H9 (cell line): ENCODE measurements at regions not wholly inside any gene's neighbourhood (a gene's known extent, or its start where the extent isn't known, plus 50 kb on each side); places are given as distances from the start of the nearest gene placed in this dataset.

Source experiments
- DNase-seq: peaks from one replicate; pipeline ENCODE4 v3.0.0-alpha.2; 2017
- H2AFZ ChIP-seq: one replicate; pipeline ENCODE4 v1.6.1; 2013; ENCODE audit warnings: mild to moderate bottlenecking, low read length, control low read depth, moderate library complexity
- H2AK5ac ChIP-seq: 2 replicates; pipeline ENCODE4 v1.6.1; 2013; ENCODE audit warnings: low read length, control low read depth, mixed read lengths; ENCODE audit not compliant: insufficient read length
- H2BK120ac ChIP-seq: one replicate; pipeline ENCODE4 v1.6.1; 2013; ENCODE audit warnings: low read depth, mild to moderate bottlenecking, low read length, control low read depth, inconsistent platforms; ENCODE audit not compliant: poor library complexity, severe bottlenecking
- H2BK12ac ChIP-seq: 2 replicates; pipeline ENCODE4 v1.6.1; 2013; ENCODE audit warnings: low read length, control low read depth, mixed read lengths, low read depth; ENCODE audit not compliant: insufficient read length
- H2BK15ac ChIP-seq: 2 replicates; pipeline ENCODE4 v1.6.1; 2013; ENCODE audit warnings: low read depth, low read length, control low read depth
- H2BK20ac ChIP-seq: one replicate; pipeline ENCODE4 v1.6.1; 2013; ENCODE audit warnings: low read depth, mild to moderate bottlenecking, low read length, control low read depth, inconsistent platforms; ENCODE audit not compliant: poor library complexity, severe bottlenecking
- H2BK5ac ChIP-seq: 2 replicates; pipeline ENCODE4 v1.6.1; 2013; ENCODE audit warnings: low read length, control low read depth, mixed read lengths; ENCODE audit not compliant: insufficient read length
- H3K14ac ChIP-seq: 2 replicates; pipeline ENCODE4 v1.6.1; 2013; ENCODE audit warnings: low read length, control low read depth; ENCODE audit not compliant: insufficient read depth
- H3K18ac ChIP-seq: 2 replicates; pipeline ENCODE4 v1.6.1; 2013; ENCODE audit warnings: low read depth, mild to moderate bottlenecking, mixed read lengths, low read length, control low read depth; ENCODE audit not compliant: insufficient read length
- H3K23ac ChIP-seq: 2 replicates; pipeline ENCODE4 v1.6.1; 2013; ENCODE audit warnings: low read length, control low read depth, mixed read lengths, low read depth; ENCODE audit not compliant: insufficient read length
- H3K23me2 ChIP-seq: 2 replicates; pipeline ENCODE4 v1.6.1; 2013; ENCODE audit warnings: low read depth, mild to moderate bottlenecking, mixed read lengths, low read length, control low read depth; ENCODE audit not compliant: insufficient read length, poor library complexity, severe bottlenecking
- H3K27ac ChIP-seq: 2 replicates; pipeline ENCODE4 v1.5.1; 2013; ENCODE audit warnings: low read length, control low read depth, mixed read lengths, low read depth; ENCODE audit not compliant: insufficient read length
- H3K27me3 ChIP-seq: 2 replicates; pipeline ENCODE4 v1.6.1; 2013; ENCODE audit warnings: low read length, control low read depth, inconsistent platforms; ENCODE audit not compliant: insufficient read depth
- H3K4ac ChIP-seq: 2 replicates; pipeline ENCODE4 v1.6.1; 2013; ENCODE audit warnings: low read depth, mild to moderate bottlenecking, control low read depth, inconsistent platforms, low read length, moderate library complexity
- H3K4me1 ChIP-seq: 2 replicates; pipeline ENCODE4 v1.6.1; 2013; ENCODE audit warnings: low read length, control low read depth, inconsistent platforms; ENCODE audit not compliant: insufficient read depth
- H3K4me2 ChIP-seq: 2 replicates; pipeline ENCODE4 v1.6.1; 2013; ENCODE audit warnings: low read length, control low read depth, mixed read lengths; ENCODE audit not compliant: insufficient read length, insufficient read depth
- H3K56ac ChIP-seq: 2 replicates; pipeline ENCODE4 v1.6.1; 2013; ENCODE audit warnings: low read depth, mild to moderate bottlenecking, mixed read lengths, low read length, control low read depth; ENCODE audit not compliant: insufficient read length
- H3K79me1 ChIP-seq: 2 replicates; pipeline ENCODE4 v1.6.1; 2013; ENCODE audit warnings: low read depth, mild to moderate bottlenecking, moderate library complexity, low read length, control low read depth, inconsistent platforms; ENCODE audit not compliant: insufficient read depth, poor library complexity, severe bottlenecking
- H3K79me2 ChIP-seq: 2 replicates; pipeline ENCODE4 v1.6.1; 2013; ENCODE audit warnings: low read length, control low read depth, inconsistent platforms; ENCODE audit not compliant: insufficient read depth
- H3K9ac ChIP-seq: 2 replicates; pipeline ENCODE4 v1.6.1; 2013; ENCODE audit warnings: low read length, control low read depth, mixed read lengths; ENCODE audit not compliant: insufficient read length; ENCODE audit errors: extremely low read depth
- H3K9me3 ChIP-seq: one replicate; pipeline ENCODE4 v1.6.1; 2013; ENCODE audit warnings: low read depth, low read length, inconsistent platforms; ENCODE audit not compliant: control insufficient read depth
- H3T11ph ChIP-seq: one replicate; pipeline ENCODE4 v1.6.1; 2013; ENCODE audit warnings: mild to moderate bottlenecking, low read length, control low read depth, inconsistent platforms
- H4K20me1 ChIP-seq: one replicate; pipeline ENCODE4 v1.6.1; 2013; ENCODE audit not compliant: control insufficient read depth, insufficient read length, insufficient read depth
- H4K5ac ChIP-seq: 2 replicates; pipeline ENCODE4 v1.6.1; 2013; ENCODE audit warnings: low read depth, mild to moderate bottlenecking, mixed read lengths, low read length, control low read depth; ENCODE audit not compliant: insufficient read length
- H4K8ac ChIP-seq: replicated peaks from 2 replicates; pipeline ENCODE4 v1.6.1; 2013; ENCODE audit warnings: low read length, control low read depth, mixed read lengths, low read depth; ENCODE audit not compliant: insufficient read length
- H4K91ac ChIP-seq: 2 replicates; pipeline ENCODE4 v1.6.1; 2013; ENCODE audit warnings: low read depth, mild to moderate bottlenecking, moderate library complexity, mixed read lengths, low read length, control low read depth; ENCODE audit not compliant: insufficient read length
- H3K27ac Mint-ChIP-seq, 3 experiments: 2 replicates in 2 of 3; 3 replicates in 1 of 3; pipeline ENCODE4 v1.8.0; 2020 to 2021; ENCODE audit warnings: mixed read lengths in 3 of 3, mild to moderate bottlenecking in 1 of 3, moderate library complexity in 1 of 3
- H3K27me3 Mint-ChIP-seq: 2 replicates; pipeline ENCODE4 v1.8.0; 2021; ENCODE audit warnings: low read depth, mild to moderate bottlenecking, moderate library complexity, mixed read lengths
- H3K36me3 Mint-ChIP-seq, 3 experiments: 2 replicates in 2 of 3; 3 replicates in 1 of 3; pipeline ENCODE4 v1.8.0; 2020 to 2021; ENCODE audit warnings: low read depth in 3 of 3, mixed read lengths in 3 of 3; ENCODE audit not compliant: insufficient read depth in 1 of 3
- H3K4me1 Mint-ChIP-seq, 2 experiments: 2 replicates each; pipeline ENCODE4 v1.8.0; 2020; ENCODE audit warnings: mixed read lengths in 2 of 2
- H3K4me3 Mint-ChIP-seq, 2 experiments: 2 replicates in 1 of 2; 3 replicates in 1 of 2; pipeline ENCODE4 v1.8.0; 2020 to 2021; ENCODE audit warnings: mild to moderate bottlenecking in 2 of 2, mixed read lengths in 2 of 2, moderate library complexity in 1 of 2
- H3K9me3 Mint-ChIP-seq, 2 experiments: 2 replicates in 1 of 2; 3 replicates in 1 of 2; pipeline ENCODE4 v1.8.0; 2020; ENCODE audit warnings: mild to moderate bottlenecking in 2 of 2, mixed read lengths in 2 of 2, moderate library complexity in 1 of 2
- WGBS: extraction: QIAGEN DNeasy Blood & Tissue Kit; methylation state at CpG from one replicate; pipeline ENCODE4 v1.1.7; 2013; ENCODE audit warnings: missing lambda C conversion rate, low lambda C conversion rate, mixed read lengths; ENCODE audit not compliant: insufficient read length; ENCODE audit errors: extremely low coverage; 5-methylcytosine and 5-hydroxymethylcytosine counted together
- TF ChIP-seq, protein P1 (sequence below): fragments of 200-600 bp; sonication (generic); conservative IDR thresholded peaks from 3 replicates; pipeline ENCODE4 v1.8.0; 2021; ENCODE audit warnings: antibody characterized with exemption, mild to moderate bottlenecking

DNA sequence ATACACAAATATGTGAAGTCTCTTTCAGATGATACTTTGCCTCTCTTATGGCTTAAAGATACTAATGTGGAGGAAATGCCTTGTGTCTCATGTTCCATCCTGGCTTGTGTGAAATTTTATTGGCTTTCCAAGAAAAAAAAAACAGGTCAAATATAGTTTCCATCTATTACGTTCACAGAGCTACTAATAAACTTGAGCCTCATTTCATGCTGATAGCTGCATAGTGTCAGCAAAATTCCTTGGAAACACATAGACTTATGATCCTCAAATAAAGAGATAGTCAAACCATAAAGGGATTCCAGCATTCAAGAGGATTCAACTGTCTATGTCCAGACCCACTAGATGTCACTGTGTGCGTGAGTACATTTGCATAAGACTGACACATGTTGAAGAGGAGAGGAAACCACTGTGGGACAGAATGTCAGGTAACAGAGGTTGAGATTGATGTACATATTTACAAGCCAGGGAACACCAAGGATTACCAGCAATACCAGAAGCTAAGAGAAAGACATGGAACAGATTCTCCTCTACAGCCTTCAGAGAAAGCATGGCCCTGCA, 266.6 kb downstream of the COL12A1 start:
- no peaks in the 10 kb centered on the region for H3K27me3 ChIP-seq
- H3K14ac ChIP-seq, result no peak overlapping the region
- no peak for DNase-seq
- TF ChIP-seq, protein P1, sequence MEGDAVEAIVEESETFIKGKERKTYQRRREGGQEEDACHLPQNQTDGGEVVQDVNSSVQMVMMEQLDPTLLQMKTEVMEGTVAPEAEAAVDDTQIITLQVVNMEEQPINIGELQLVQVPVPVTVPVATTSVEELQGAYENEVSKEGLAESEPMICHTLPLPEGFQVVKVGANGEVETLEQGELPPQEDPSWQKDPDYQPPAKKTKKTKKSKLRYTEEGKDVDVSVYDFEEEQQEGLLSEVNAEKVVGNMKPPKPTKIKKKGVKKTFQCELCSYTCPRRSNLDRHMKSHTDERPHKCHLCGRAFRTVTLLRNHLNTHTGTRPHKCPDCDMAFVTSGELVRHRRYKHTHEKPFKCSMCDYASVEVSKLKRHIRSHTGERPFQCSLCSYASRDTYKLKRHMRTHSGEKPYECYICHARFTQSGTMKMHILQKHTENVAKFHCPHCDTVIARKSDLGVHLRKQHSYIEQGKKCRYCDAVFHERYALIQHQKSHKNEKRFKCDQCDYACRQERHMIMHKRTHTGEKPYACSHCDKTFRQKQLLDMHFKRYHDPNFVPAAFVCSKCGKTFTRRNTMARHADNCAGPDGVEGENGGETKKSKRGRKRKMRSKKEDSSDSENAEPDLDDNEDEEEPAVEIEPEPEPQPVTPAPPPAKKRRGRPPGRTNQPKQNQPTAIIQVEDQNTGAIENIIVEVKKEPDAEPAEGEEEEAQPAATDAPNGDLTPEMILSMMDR, result no peak
- no peaks in the 10 kb centered on the region for H3K27me3 Mint-ChIP-seq
- no peak overlapping the region for H4K91ac ChIP-seq
- peaks cover 0 to 4% of the 10 kb centered on the region in 2 experiments; a peak in 2 of 4 replicates for H3K4me1 Mint-ChIP-seq
- no peak overlapping the region for H2BK12ac ChIP-seq
- H2AK5ac ChIP-seq, result no peak overlapping the region
- no peaks in the 10 kb centered on the region for H3K79me2 ChIP-seq
- H3K18ac ChIP-seq, result no peak overlapping the region
- no peaks in the 10 kb centered on the region for H3K79me1 ChIP-seq
- no peak overlapping the region for H2AFZ ChIP-seq
- no peak overlapping the region for H3K9ac ChIP-seq
- H2BK20ac ChIP-seq, result no peak overlapping the region
- H4K5ac ChIP-seq, result no peak overlapping the region
- no peak overlapping the region for H2BK120ac ChIP-seq
- no peak overlapping the region for H3K4ac ChIP-seq
- no peaks in the 10 kb centered on the region for H3K4me1 ChIP-seq
- WGBS, result no CpG with 5 or more reads among the region's 2 CpGs
- no peaks in the 10 kb centered on the region for H3K9me3 Mint-ChIP-seq
- H3K27ac Mint-ChIP-seq, result no peak overlapping the region; a peak in 1 of 7 replicates
- H3K36me3 Mint-ChIP-seq, result no peaks in the 10 kb centered on the region
- no peak overlapping the region for H3K23ac ChIP-seq
- no peak overlapping the region for H4K8ac ChIP-seq
- no peak overlapping the region for H3T11ph ChIP-seq
- no peak overlapping the region for H3K4me3 Mint-ChIP-seq
- no peak overlapping the region for H2BK5ac ChIP-seq
- no peaks in the 10 kb centered on the region for H3K23me2 ChIP-seq
- H3K4me2 ChIP-seq, result no peak overlapping the region
- H3K9me3 ChIP-seq, result no peaks in the 10 kb centered on the region
- H3K27ac ChIP-seq, result no peak overlapping the region
- no peak overlapping the region for H2BK15ac ChIP-seq
- no peaks in the 10 kb centered on the region for H4K20me1 ChIP-seq
- no peak overlapping the region for H3K56ac ChIP-seq
